H1 (cell line): ENCODE measurements at regions not wholly inside any gene's neighbourhood (a gene's known extent, or its start where the extent isn't known, plus 50 kb on each side); places are given as distances from the start of the nearest gene placed in this dataset.

Experiments
- BCL11A ChIP-seq, 2 experiments: IDR thresholded peaks; one replicate each; pipeline ENCODE4 v1.6.1; 2011; ENCODE audit warnings: low read depth in 2 of 2, low read length in 2 of 2, mild to moderate bottlenecking in 2 of 2
- CTCF ChIP-seq, 3 experiments: IDR thresholded peaks; 1 replicate in 2 of 3; 2 replicates in 1 of 3; pipeline versions ENCODE4 v1.5.1 to v1.6.1; 2011; ENCODE audit warnings: low read length in 3 of 3, mild to moderate bottlenecking in 3 of 3, inconsistent platforms in 2 of 3, low read depth in 1 of 3, moderate library complexity in 1 of 3; ENCODE audit not compliant: insufficient read depth in 1 of 3; ENCODE audit errors: control extremely low read depth in 1 of 3
- EGR1 ChIP-seq: IDR thresholded peaks from 2 replicates; pipeline ENCODE4 v1.6.1; 2011; ENCODE audit warnings: low read depth, low read length, borderline replicate concordance
- EP300 ChIP-seq, 2 experiments: IDR thresholded peaks; 1 replicate in 1 of 2; 2 replicates in 1 of 2; pipeline ENCODE4 v1.6.1; 2011 to 2012; ENCODE audit warnings: low read depth in 2 of 2, low read length in 2 of 2, mild to moderate bottlenecking in 2 of 2, borderline replicate concordance in 1 of 2, inconsistent platforms in 1 of 2, moderate library complexity in 1 of 2
- JUN ChIP-seq: IDR thresholded peaks from 2 replicates; pipeline ENCODE4 v1.6.1; 2011; ENCODE audit warnings: low read depth, mild to moderate bottlenecking, improper control_type of control experiment, low read length
- MAX ChIP-seq: IDR thresholded peaks from 2 replicates; pipeline ENCODE4 v1.6.1; 2012; ENCODE audit warnings: inconsistent platforms
- NANOG ChIP-seq: IDR thresholded peaks from 2 replicates; pipeline ENCODE4 v1.6.1; 2011; ENCODE audit warnings: low read length, low read depth, mild to moderate bottlenecking, inconsistent platforms; ENCODE audit not compliant: insufficient read depth, poor library complexity, severe bottlenecking
- POLR2A ChIP-seq, 2 experiments: IDR thresholded peaks; 1 replicate in 1 of 2; 2 replicates in 1 of 2; pipeline ENCODE4 v1.6.1; 2011; ENCODE audit warnings: low read depth in 2 of 2, low read length in 2 of 2, mild to moderate bottlenecking in 2 of 2; ENCODE audit errors: control extremely low read depth in 1 of 2
- RNF2 ChIP-seq: fragments of 200-900, 300-1000 bp; sonication (generic); IDR thresholded peaks from 2 replicates; pipeline ENCODE4 v1.7.1; 2016; ENCODE audit warnings: borderline replicate concordance, low read depth, mild to moderate bottlenecking, antibody characterized with exemption, low read length; ENCODE audit not compliant: poor library complexity, severe bottlenecking; ENCODE audit errors: missing control alignments
- RXRA ChIP-seq: IDR thresholded peaks from 2 replicates; pipeline ENCODE4 v1.6.1; 2011; ENCODE audit warnings: low read depth, mild to moderate bottlenecking, low read length, moderate library complexity; ENCODE audit not compliant: insufficient read depth
- SAP30 ChIP-seq: fragments of 300-600 bp; sonication (generic); IDR thresholded peaks from 2 replicates; pipeline ENCODE4 v1.7.1; 2012; ENCODE audit warnings: low read length, moderate library complexity, mild to moderate bottlenecking, inconsistent platforms; ENCODE audit not compliant: insufficient read depth, insufficient replicate concordance
- SUZ12 ChIP-seq: fragments of 200-600 bp; sonication (generic); IDR thresholded peaks from 2 replicates; pipeline ENCODE4 v1.6.1; 2012; ENCODE audit warnings: mild to moderate bottlenecking, inconsistent platforms, low read length, moderate library complexity, mixed read lengths
- TBP ChIP-seq: IDR thresholded peaks from 2 replicates; pipeline ENCODE4 v1.6.1; 2011; ENCODE audit warnings: low read depth, low read length, improper control_type of control experiment

GRCh38 chr6:169020821-169021220 lies 232.8 kb downstream of the THBS2 start:
- TF ChIP-seq CTCF (IDR thresholded peaks at IDR 0.05; ENCODE audit: control extremely low read depth in 1 of 3, insufficient read depth in 1 of 3, low read depth in 1 of 3, low read length in 3 of 3) = no peak
- no peak for TF ChIP-seq BCL11A (IDR thresholded peaks at IDR 0.05; ENCODE audit: low read depth in 2 of 2, low read length in 2 of 2)
- no peak for TF ChIP-seq SAP30
- TF ChIP-seq SUZ12 = no peak
- TF ChIP-seq NANOG = no peak
- TF ChIP-seq RXRA = no peak
- no peak for TF ChIP-seq RNF2
- no peak for TF ChIP-seq EP300 (IDR thresholded peaks at IDR 0.05; ENCODE audit: borderline replicate concordance in 1 of 2, low read depth in 2 of 2, low read length in 2 of 2)
- no peak for TF ChIP-seq POLR2A (IDR thresholded peaks at IDR 0.05; ENCODE audit: control extremely low read depth in 1 of 2, low read depth in 2 of 2, low read length in 2 of 2)
- TF ChIP-seq EGR1 = no peak
- TF ChIP-seq TBP = no peak
- TF ChIP-seq MAX = no peak
- TF ChIP-seq JUN = no peak
